Activated CD4-positive, alpha-beta T cell treated with anti-CD3 and anti-CD28 coated beads, Interleukin-2, amount 10 ng/mL, durations not matched to agents 7 days and 5 days (primary cell): ENCODE measurements at regions not wholly inside any gene's neighbourhood (a gene's known extent, or its start where the extent isn't known, plus 50 kb on each side); places are given as distances from the start of the nearest gene placed in this dataset.
A peak's percentile ranks its signal among the peaks of the same experiment; 100 is the strongest.
"Not testable (repeated sequence)": the region's sequence is repeated elsewhere in the genome, so short reads cannot be mapped to it uniquely, and the experiment has no call there.

ENCODE experiments used
- CTCF ChIA-PET: fragments of 350-600 bp; sonication (Branson Sonifier 250); formaldehyde crosslinking; loops from one replicate; lab custom pipeline; 2021; ENCODE audit warnings: antibody characterized with exemption; lab: Charles Lee
- POLR2A ChIA-PET: fragments of 350-600 bp; sonication (Branson Sonifier 250); formaldehyde crosslinking; loops from one replicate; lab custom pipeline; 2021; ENCODE audit warnings: antibody characterized with exemption; lab: Charles Lee
- DNase-seq: peaks from one replicate; pipeline ENCODE4 v3.0.0-alpha.2; 2020
- H3K27ac Mint-ChIP-seq: one replicate; pipeline ENCODE4 v1.8.0; 2021; ENCODE audit warnings: mild to moderate bottlenecking, moderate library complexity, mixed read lengths
- H3K27me3 Mint-ChIP-seq: one replicate; pipeline ENCODE4 v1.8.0; 2021; ENCODE audit warnings: mixed read lengths
- H3K36me3 Mint-ChIP-seq: one replicate; pipeline ENCODE4 v1.8.0; 2021; ENCODE audit warnings: low read depth, mixed read lengths
- H3K4me1 Mint-ChIP-seq: one replicate; pipeline ENCODE4 v1.8.0; 2021; ENCODE audit warnings: mixed read lengths
- H3K4me3 Mint-ChIP-seq: one replicate; pipeline ENCODE4 v1.8.0; 2021; ENCODE audit warnings: mild to moderate bottlenecking, moderate library complexity, mixed read lengths
- H3K9me3 Mint-ChIP-seq: one replicate; pipeline ENCODE4 v1.8.0; 2021; ENCODE audit warnings: mixed read lengths

GRCh38 chr4:18736551-18736950 is 715.0 kb upstream of the LCORL start:
- Mint-ChIP-seq H3K9me3 (no peaks in the 10 kb centered on the region), H3K4me3 (no peak overlapping the region), H3K27ac (no peak overlapping the region), H3K27me3 (no peaks in the 10 kb centered on the region), H3K4me1 (no peaks in the 10 kb centered on the region), H3K36me3 (no peaks in the 10 kb centered on the region)
- DNase-seq, result no peak
- ChIA-PET CTCF (no interaction called here), POLR2A (interaction anchor here (0.7 kb wide), 1 partner anchor 13 kb away, joined by 3 read pairs; no protein-coding TSS in a partner anchor)

GRCh38 chr4:18735740-18736268 is 714.2 kb upstream of the LCORL start:
- H3K4me1 Mint-ChIP-seq, result no peaks in the 10 kb centered on the region
- H3K27me3 Mint-ChIP-seq, result no peaks in the 10 kb centered on the region
- CTCF ChIA-PET, result no interaction called here
- H3K36me3 Mint-ChIP-seq, result no peaks in the 10 kb centered on the region
- POLR2A ChIA-PET, result interaction anchor here (0.7 kb wide), 1 partner anchor 12 kb away, joined by 3 read pairs; no protein-coding TSS in a partner anchor
- H3K9me3 Mint-ChIP-seq, result no peaks in the 10 kb centered on the region
- no peak overlapping the region for H3K27ac Mint-ChIP-seq
- H3K4me3 Mint-ChIP-seq, result no peak overlapping the region
- no peak for DNase-seq

GRCh38 chr4:18734405-18734804 is 712.9 kb upstream of the LCORL start:
- CTCF ChIA-PET, result no interaction called here

GRCh38 chr4:18733961-18734360 is 712.4 kb upstream of the LCORL start:
- CTCF ChIA-PET, result no interaction called here
- Mint-ChIP-seq H3K36me3 (no peaks in the 10 kb centered on the region), H3K4me1 (no peaks in the 10 kb centered on the region), H3K9me3 (no peaks in the 10 kb centered on the region), H3K4me3 (no peak overlapping the region), H3K27ac (no peak overlapping the region), H3K27me3 (no peaks in the 10 kb centered on the region)
- POLR2A ChIA-PET, result no interaction called here
- DNase-seq, result no peak

More at GRCh38 chr4:18734405-18734804, 712.9 kb upstream of the LCORL start:
- no peaks in the 10 kb centered on the region for H3K36me3 Mint-ChIP-seq
- DNase-seq, result no peak
- H3K4me3 Mint-ChIP-seq, result no peak overlapping the region
- POLR2A ChIA-PET, result no interaction called here
- no peaks in the 10 kb centered on the region for H3K4me1 Mint-ChIP-seq
- no peaks in the 10 kb centered on the region for H3K9me3 Mint-ChIP-seq
- no peaks in the 10 kb centered on the region for H3K27me3 Mint-ChIP-seq
- H3K27ac Mint-ChIP-seq, result no peak overlapping the region

GRCh38 chr4:18722748-18723191 is 701.2 kb upstream of the LCORL start:
- no peaks in the 10 kb centered on the region for H3K27me3 Mint-ChIP-seq
- no peaks in the 10 kb centered on the region for H3K36me3 Mint-ChIP-seq
- POLR2A ChIA-PET, result no interaction called here
- CTCF ChIA-PET, result no interaction called here
- no peak for DNase-seq
- no peak overlapping the region for H3K27ac Mint-ChIP-seq
- H3K9me3 Mint-ChIP-seq, result peaks cover 3% of the 10 kb centered on the region
- H3K4me3 Mint-ChIP-seq, result no peak overlapping the region
- no peaks in the 10 kb centered on the region for H3K4me1 Mint-ChIP-seq

GRCh38 chr4:18698119-18698883 is 676.7 kb upstream of the LCORL start:
- H3K9me3 Mint-ChIP-seq, result peaks cover 3% of the 10 kb centered on the region
- no peak for DNase-seq
- no peaks in the 10 kb centered on the region for H3K36me3 Mint-ChIP-seq
- no peak overlapping the region for H3K27ac Mint-ChIP-seq
- H3K4me3 Mint-ChIP-seq, result no peak overlapping the region
- POLR2A ChIA-PET, result no interaction called here
- no peaks in the 10 kb centered on the region for H3K27me3 Mint-ChIP-seq
- H3K4me1 Mint-ChIP-seq, result no peaks in the 10 kb centered on the region
- CTCF ChIA-PET, result no interaction called here

GRCh38 chr4:18695733-18696527 is 674.4 kb upstream of the LCORL start:
- H3K36me3 Mint-ChIP-seq, result no peaks in the 10 kb centered on the region
- no peaks in the 10 kb centered on the region for H3K9me3 Mint-ChIP-seq
- no peak overlapping the region for H3K27ac Mint-ChIP-seq
- H3K27me3 Mint-ChIP-seq, result peaks cover 2% of the 10 kb centered on the region
- POLR2A ChIA-PET, result no interaction called here
- H3K4me3 Mint-ChIP-seq, result no peak overlapping the region
- CTCF ChIA-PET, result no interaction called here
- DNase-seq, result no peak
- no peaks in the 10 kb centered on the region for H3K4me1 Mint-ChIP-seq

- Mint-ChIP-seq H3K36me3 (no peaks in the 10 kb centered on the region), H3K4me1 (no peaks in the 10 kb centered on the region), H3K27me3 (peaks cover 7% of the 10 kb centered on the region), H3K9me3 (no peaks in the 10 kb centered on the region), H3K27ac (no peak overlapping the region), H3K4me3 (no peak overlapping the region)
- ChIA-PET CTCF (no interaction called here), POLR2A (no interaction called here)
- no peak for DNase-seq
Measured at GRCh38 chr4:18691431-18692200, 670.1 kb upstream of the LCORL start.

GRCh38 chr4:18690291-18690955 is 668.9 kb upstream of the LCORL start:
- ChIA-PET CTCF (no interaction called here), POLR2A (no interaction called here)
- H3K27ac Mint-ChIP-seq, result no peak overlapping the region
- H3K9me3 Mint-ChIP-seq, result no peaks in the 10 kb centered on the region
- no peaks in the 10 kb centered on the region for H3K36me3 Mint-ChIP-seq
- no peaks in the 10 kb centered on the region for H3K4me1 Mint-ChIP-seq
- peaks cover 7% of the 10 kb centered on the region for H3K27me3 Mint-ChIP-seq
- H3K4me3 Mint-ChIP-seq, result no peak overlapping the region
- no peak for DNase-seq

GRCh38 chr4:18689308-18690115 is 668.0 kb upstream of the LCORL start:
- Mint-ChIP-seq H3K9me3 (no peaks in the 10 kb centered on the region), H3K27ac (no peak overlapping the region), H3K36me3 (no peaks in the 10 kb centered on the region), H3K27me3 (peaks cover 7% of the 10 kb centered on the region), H3K4me3 (no peak overlapping the region), H3K4me1 (no peaks in the 10 kb centered on the region)
- peak; percentile 46 for DNase-seq
- ChIA-PET POLR2A (no interaction called here), CTCF (no interaction called here)

- DNase-seq, H3K4me1 Mint-ChIP-seq, H3K36me3 Mint-ChIP-seq, H3K27ac Mint-ChIP-seq, CTCF ChIA-PET, POLR2A ChIA-PET, H3K9me3 Mint-ChIP-seq, H3K27me3 Mint-ChIP-seq, H3K4me3 Mint-ChIP-seq: not testable (repeated sequence)
Measured at GRCh38 chr4:18688351-18688750, 666.8 kb upstream of the LCORL start.
